OCI-LY3 (cell line): ENCODE measurements at regions not wholly inside any gene's neighbourhood (a gene's known extent, or its start where the extent isn't known, plus 50 kb on each side); places are given as distances from the start of the nearest gene placed in this dataset.
A peak's percentile ranks its signal among the peaks of the same experiment; 100 is the strongest.

Experiments
- H2AFZ ChIP-seq: fragments of 200-600, 300-600 bp; shearing (Covaris generic); 2 replicates; pipeline ENCODE4 v1.6.0; 2014; ENCODE audit warnings: antibody characterized with exemption, low read depth, low read length
- H3K27ac ChIP-seq: fragments of 200-600, 300-600 bp; sonication (generic); 2 replicates; pipeline ENCODE4 v1.5.1; 2014; ENCODE audit warnings: mild to moderate bottlenecking, low read length, moderate library complexity, mixed read lengths
- H3K27me3 ChIP-seq: fragments of 200-600, 300-600 bp; sonication (generic); 2 replicates; pipeline ENCODE4 v1.6.1; 2014; ENCODE audit warnings: low read depth, low read length, mixed read lengths
- H3K36me3 ChIP-seq: fragments of 200-600, 300-600 bp; sonication (generic); replicated peaks from 2 replicates; pipeline ENCODE3; 2014; ENCODE audit warnings: low read depth, low read length, mixed read lengths
- H3K4me1 ChIP-seq: fragments of 300-600, 200-600 bp; sonication (generic); 2 replicates; pipeline ENCODE4 v1.6.1; 2014; ENCODE audit warnings: low read length, mixed read lengths
- H3K4me2 ChIP-seq: fragments of 200-600, 300-600 bp; sonication (generic); 2 replicates; pipeline ENCODE4 v1.6.1; 2014; ENCODE audit warnings: low read length, mixed read lengths
- H3K4me3 ChIP-seq: fragments of 300-600, 200-600 bp; sonication (generic); 2 replicates; pipeline ENCODE4 v1.5.1; 2014; ENCODE audit warnings: antibody characterized with exemption, mild to moderate bottlenecking, low read length, moderate library complexity
- H3K79me2 ChIP-seq: fragments of 300-600, 200-600 bp; shearing (Covaris generic); 2 replicates; pipeline ENCODE4 v1.6.1; 2014; ENCODE audit warnings: mild to moderate bottlenecking, low read length, mixed read lengths
- H3K9ac ChIP-seq: fragments of 300-600, 200-600 bp; shearing (Covaris generic); 2 replicates; pipeline ENCODE4 v1.6.0; 2014; ENCODE audit warnings: mild to moderate bottlenecking, low read length, moderate library complexity
- H3K9me3 ChIP-seq: fragments of 200-600, 300-600 bp; shearing (Covaris generic); 2 replicates; pipeline ENCODE4 v1.6.1; 2014; ENCODE audit warnings: low read length, mixed read lengths; ENCODE audit not compliant: insufficient read depth
- H4K20me1 ChIP-seq: fragments of 200-600, 300-600 bp; sonication (generic); 2 replicates; pipeline ENCODE4 v1.6.1; 2016; ENCODE audit warnings: low read length, mixed read lengths; ENCODE audit not compliant: insufficient read depth
- CTCF ChIP-seq: fragments of 200-600, 300-600 bp; sonication (generic); IDR thresholded peaks from 2 replicates; pipeline ENCODE4 v1.5.1; 2014; ENCODE audit warnings: antibody characterized with exemption, low read length, low read depth
- EZH2phosphoT487 ChIP-seq: fragments of 200-600 bp; shearing (Covaris generic); IDR thresholded peaks from 2 replicates; pipeline ENCODE4 v1.6.1; 2018; ENCODE audit warnings: antibody characterized with exemption, mixed run types, low read depth

GRCh38 chr18:70641156-70641775 is 352.4 kb downstream of the SOCS6 start:
- no peaks in the 10 kb centered on the region for H3K9me3 ChIP-seq
- H3K4me2 ChIP-seq: no peak overlapping the region
- TF ChIP-seq EZH2phosphoT487: no peak
- no peak for TF ChIP-seq CTCF
- no peak overlapping the region for H3K4me3 ChIP-seq
- no peak overlapping the region for H3K27ac ChIP-seq
- H4K20me1 ChIP-seq: no peaks in the 10 kb centered on the region
- H3K79me2 ChIP-seq: no peaks in the 10 kb centered on the region
- H3K27me3 ChIP-seq: no peaks in the 10 kb centered on the region
- no peaks in the 10 kb centered on the region for H3K4me1 ChIP-seq
- no peak overlapping the region for H3K9ac ChIP-seq
- no peaks in the 10 kb centered on the region for H3K36me3 ChIP-seq
- no peak overlapping the region for H2AFZ ChIP-seq

DNA sequence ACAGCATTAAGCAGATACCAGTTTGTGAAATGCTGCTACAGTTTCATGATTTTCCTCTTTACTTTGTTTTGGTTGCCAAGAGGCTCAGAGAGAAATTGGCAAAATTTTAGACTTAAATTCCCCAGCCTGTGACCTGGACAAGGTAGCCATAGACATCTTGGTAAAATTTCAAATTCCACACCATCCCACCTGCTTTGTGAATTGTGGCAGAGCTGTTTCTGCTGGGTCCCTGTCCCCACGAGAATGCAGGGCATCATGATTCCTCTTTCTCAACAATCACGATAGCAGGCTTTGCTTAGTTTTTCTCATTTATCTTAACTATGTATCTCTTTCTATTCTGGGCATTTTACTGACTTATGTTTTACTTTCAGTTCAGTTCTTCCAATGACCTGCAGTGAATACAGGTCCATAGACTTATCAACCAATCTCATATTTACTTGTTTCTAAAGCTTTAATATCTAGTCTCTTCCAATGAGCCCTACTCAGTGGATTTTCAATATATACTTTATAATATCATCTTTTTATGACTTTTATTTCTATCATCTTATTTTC is 351.6 kb downstream of the SOCS6 start:
- no peaks in the 10 kb centered on the region for H3K4me1 ChIP-seq
- no peak overlapping the region for H3K4me3 ChIP-seq
- H3K27me3 ChIP-seq: no peaks in the 10 kb centered on the region
- no peaks in the 10 kb centered on the region for H3K9me3 ChIP-seq
- no peaks in the 10 kb centered on the region for H3K79me2 ChIP-seq
- H3K9ac ChIP-seq: no peak overlapping the region
- no peaks in the 10 kb centered on the region for H3K36me3 ChIP-seq
- 0 out of 2 replicates have a peak overlapping the region, but pooled peaks have one; percentile 2 for H2AFZ ChIP-seq
- H4K20me1 ChIP-seq: no peaks in the 10 kb centered on the region
- TF ChIP-seq EZH2phosphoT487 (no peak), CTCF (no peak)
- H3K4me2 ChIP-seq: no peak overlapping the region
- no peak overlapping the region for H3K27ac ChIP-seq

- H3K36me3 ChIP-seq: no peaks in the 10 kb centered on the region
- TF ChIP-seq CTCF (no peak), EZH2phosphoT487 (no peak)
- no peak overlapping the region for H3K9ac ChIP-seq
- no peak overlapping the region for H3K27ac ChIP-seq
- no peak overlapping the region for H3K4me3 ChIP-seq
- no peak overlapping the region for H3K4me2 ChIP-seq
- H2AFZ ChIP-seq: no peak overlapping the region
- H3K27me3 ChIP-seq: no peaks in the 10 kb centered on the region
- no peaks in the 10 kb centered on the region for H4K20me1 ChIP-seq
- H3K79me2 ChIP-seq: no peaks in the 10 kb centered on the region
- H3K4me1 ChIP-seq: no peaks in the 10 kb centered on the region
- H3K9me3 ChIP-seq: no peaks in the 10 kb centered on the region
Observed at GRCh38 chr18:70636991-70637390, 348.1 kb downstream of the SOCS6 start.

DNA sequence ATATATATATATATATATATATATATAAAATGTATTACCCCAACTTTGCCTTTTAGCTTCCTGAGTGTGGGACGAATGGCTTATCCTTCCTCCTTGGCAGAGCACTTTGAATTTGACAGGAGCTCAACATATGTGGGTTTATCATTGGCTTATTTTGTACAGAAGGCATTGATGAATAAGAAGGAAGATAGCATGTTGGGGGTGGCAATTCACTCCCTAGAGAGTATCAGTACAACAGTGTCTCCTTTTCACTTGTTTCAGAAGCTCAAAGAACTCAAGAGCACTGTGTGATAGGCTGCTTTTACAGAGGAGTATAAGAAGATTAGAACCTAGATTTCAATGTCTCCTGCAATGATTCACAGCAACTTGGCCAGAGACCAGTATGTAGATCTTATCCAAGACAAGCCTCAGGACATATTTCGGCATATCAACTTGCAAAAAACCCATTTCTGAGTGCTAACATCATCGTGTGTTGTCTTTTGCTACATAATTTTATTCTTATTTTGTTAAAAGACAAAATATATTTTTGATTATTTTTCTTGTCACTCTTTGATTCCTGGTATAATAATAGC is 345.8 kb downstream of the SOCS6 start:
- H2AFZ ChIP-seq: peak overlapping the region; percentile 64; the same call in 1 of the 2 replicates
- no peaks in the 10 kb centered on the region for H3K9me3 ChIP-seq
- H3K27me3 ChIP-seq: no peaks in the 10 kb centered on the region
- H3K4me2 ChIP-seq: no peak overlapping the region
- no peak overlapping the region for H3K9ac ChIP-seq
- H3K79me2 ChIP-seq: no peaks in the 10 kb centered on the region
- H4K20me1 ChIP-seq: no peaks in the 10 kb centered on the region
- H3K36me3 ChIP-seq: no peaks in the 10 kb centered on the region
- H3K27ac ChIP-seq: no peak overlapping the region
- no peaks in the 10 kb centered on the region for H3K4me1 ChIP-seq
- no peak overlapping the region for H3K4me3 ChIP-seq
- TF ChIP-seq CTCF (no peak), EZH2phosphoT487 (no peak)
